H9 (cell line): ENCODE measurements at regions not wholly inside any gene's neighbourhood (a gene's known extent, or its start where the extent isn't known, plus 50 kb on each side); places are given as distances from the start of the nearest gene placed in this dataset.

Source experiments
- DNase-seq: peaks from one replicate; pipeline ENCODE4 v3.0.0-alpha.2; 2017
- H2AFZ ChIP-seq: one replicate; pipeline ENCODE4 v1.6.1; 2013; ENCODE audit warnings: mild to moderate bottlenecking, low read length, control low read depth, moderate library complexity
- H2AK5ac ChIP-seq: 2 replicates; pipeline ENCODE4 v1.6.1; 2013; ENCODE audit warnings: low read length, control low read depth, mixed read lengths; ENCODE audit not compliant: insufficient read length
- H2BK120ac ChIP-seq: one replicate; pipeline ENCODE4 v1.6.1; 2013; ENCODE audit warnings: low read depth, mild to moderate bottlenecking, low read length, control low read depth, inconsistent platforms; ENCODE audit not compliant: poor library complexity, severe bottlenecking
- H2BK12ac ChIP-seq: 2 replicates; pipeline ENCODE4 v1.6.1; 2013; ENCODE audit warnings: low read length, control low read depth, mixed read lengths, low read depth; ENCODE audit not compliant: insufficient read length
- H2BK15ac ChIP-seq: 2 replicates; pipeline ENCODE4 v1.6.1; 2013; ENCODE audit warnings: low read depth, low read length, control low read depth
- H2BK20ac ChIP-seq: one replicate; pipeline ENCODE4 v1.6.1; 2013; ENCODE audit warnings: low read depth, mild to moderate bottlenecking, low read length, control low read depth, inconsistent platforms; ENCODE audit not compliant: poor library complexity, severe bottlenecking
- H2BK5ac ChIP-seq: 2 replicates; pipeline ENCODE4 v1.6.1; 2013; ENCODE audit warnings: low read length, control low read depth, mixed read lengths; ENCODE audit not compliant: insufficient read length
- H3K14ac ChIP-seq: 2 replicates; pipeline ENCODE4 v1.6.1; 2013; ENCODE audit warnings: low read length, control low read depth; ENCODE audit not compliant: insufficient read depth
- H3K18ac ChIP-seq: 2 replicates; pipeline ENCODE4 v1.6.1; 2013; ENCODE audit warnings: low read depth, mild to moderate bottlenecking, mixed read lengths, low read length, control low read depth; ENCODE audit not compliant: insufficient read length
- H3K23ac ChIP-seq: 2 replicates; pipeline ENCODE4 v1.6.1; 2013; ENCODE audit warnings: low read length, control low read depth, mixed read lengths, low read depth; ENCODE audit not compliant: insufficient read length
- H3K23me2 ChIP-seq: 2 replicates; pipeline ENCODE4 v1.6.1; 2013; ENCODE audit warnings: low read depth, mild to moderate bottlenecking, mixed read lengths, low read length, control low read depth; ENCODE audit not compliant: insufficient read length, poor library complexity, severe bottlenecking
- H3K27ac ChIP-seq: 2 replicates; pipeline ENCODE4 v1.5.1; 2013; ENCODE audit warnings: low read length, control low read depth, mixed read lengths, low read depth; ENCODE audit not compliant: insufficient read length
- H3K27me3 ChIP-seq: 2 replicates; pipeline ENCODE4 v1.6.1; 2013; ENCODE audit warnings: low read length, control low read depth, inconsistent platforms; ENCODE audit not compliant: insufficient read depth
- H3K4ac ChIP-seq: 2 replicates; pipeline ENCODE4 v1.6.1; 2013; ENCODE audit warnings: low read depth, mild to moderate bottlenecking, control low read depth, inconsistent platforms, low read length, moderate library complexity
- H3K4me1 ChIP-seq: 2 replicates; pipeline ENCODE4 v1.6.1; 2013; ENCODE audit warnings: low read length, control low read depth, inconsistent platforms; ENCODE audit not compliant: insufficient read depth
- H3K4me2 ChIP-seq: 2 replicates; pipeline ENCODE4 v1.6.1; 2013; ENCODE audit warnings: low read length, control low read depth, mixed read lengths; ENCODE audit not compliant: insufficient read length, insufficient read depth
- H3K56ac ChIP-seq: 2 replicates; pipeline ENCODE4 v1.6.1; 2013; ENCODE audit warnings: low read depth, mild to moderate bottlenecking, mixed read lengths, low read length, control low read depth; ENCODE audit not compliant: insufficient read length
- H3K79me1 ChIP-seq: 2 replicates; pipeline ENCODE4 v1.6.1; 2013; ENCODE audit warnings: low read depth, mild to moderate bottlenecking, moderate library complexity, low read length, control low read depth, inconsistent platforms; ENCODE audit not compliant: insufficient read depth, poor library complexity, severe bottlenecking
- H3K79me2 ChIP-seq: 2 replicates; pipeline ENCODE4 v1.6.1; 2013; ENCODE audit warnings: low read length, control low read depth, inconsistent platforms; ENCODE audit not compliant: insufficient read depth
- H3K9ac ChIP-seq: 2 replicates; pipeline ENCODE4 v1.6.1; 2013; ENCODE audit warnings: low read length, control low read depth, mixed read lengths; ENCODE audit not compliant: insufficient read length; ENCODE audit errors: extremely low read depth
- H3K9me3 ChIP-seq: one replicate; pipeline ENCODE4 v1.6.1; 2013; ENCODE audit warnings: low read depth, low read length, inconsistent platforms; ENCODE audit not compliant: control insufficient read depth
- H3T11ph ChIP-seq: one replicate; pipeline ENCODE4 v1.6.1; 2013; ENCODE audit warnings: mild to moderate bottlenecking, low read length, control low read depth, inconsistent platforms
- H4K20me1 ChIP-seq: one replicate; pipeline ENCODE4 v1.6.1; 2013; ENCODE audit not compliant: control insufficient read depth, insufficient read length, insufficient read depth
- H4K5ac ChIP-seq: 2 replicates; pipeline ENCODE4 v1.6.1; 2013; ENCODE audit warnings: low read depth, mild to moderate bottlenecking, mixed read lengths, low read length, control low read depth; ENCODE audit not compliant: insufficient read length
- H4K8ac ChIP-seq: replicated peaks from 2 replicates; pipeline ENCODE4 v1.6.1; 2013; ENCODE audit warnings: low read length, control low read depth, mixed read lengths, low read depth; ENCODE audit not compliant: insufficient read length
- H4K91ac ChIP-seq: 2 replicates; pipeline ENCODE4 v1.6.1; 2013; ENCODE audit warnings: low read depth, mild to moderate bottlenecking, moderate library complexity, mixed read lengths, low read length, control low read depth; ENCODE audit not compliant: insufficient read length
- H3K27ac Mint-ChIP-seq, 3 experiments: 2 replicates in 2 of 3; 3 replicates in 1 of 3; pipeline ENCODE4 v1.8.0; 2020 to 2021; ENCODE audit warnings: mixed read lengths in 3 of 3, mild to moderate bottlenecking in 1 of 3, moderate library complexity in 1 of 3
- H3K27me3 Mint-ChIP-seq: 2 replicates; pipeline ENCODE4 v1.8.0; 2021; ENCODE audit warnings: low read depth, mild to moderate bottlenecking, moderate library complexity, mixed read lengths
- H3K36me3 Mint-ChIP-seq, 3 experiments: 2 replicates in 2 of 3; 3 replicates in 1 of 3; pipeline ENCODE4 v1.8.0; 2020 to 2021; ENCODE audit warnings: low read depth in 3 of 3, mixed read lengths in 3 of 3; ENCODE audit not compliant: insufficient read depth in 1 of 3
- H3K4me1 Mint-ChIP-seq, 2 experiments: 2 replicates each; pipeline ENCODE4 v1.8.0; 2020; ENCODE audit warnings: mixed read lengths in 2 of 2
- H3K4me3 Mint-ChIP-seq, 2 experiments: 2 replicates in 1 of 2; 3 replicates in 1 of 2; pipeline ENCODE4 v1.8.0; 2020 to 2021; ENCODE audit warnings: mild to moderate bottlenecking in 2 of 2, mixed read lengths in 2 of 2, moderate library complexity in 1 of 2
- H3K9me3 Mint-ChIP-seq, 2 experiments: 2 replicates in 1 of 2; 3 replicates in 1 of 2; pipeline ENCODE4 v1.8.0; 2020; ENCODE audit warnings: mild to moderate bottlenecking in 2 of 2, mixed read lengths in 2 of 2, moderate library complexity in 1 of 2
- WGBS: extraction: QIAGEN DNeasy Blood & Tissue Kit; methylation state at CpG from one replicate; pipeline ENCODE4 v1.1.7; 2013; ENCODE audit warnings: missing lambda C conversion rate, low lambda C conversion rate, mixed read lengths; ENCODE audit not compliant: insufficient read length; ENCODE audit errors: extremely low coverage; 5-methylcytosine and 5-hydroxymethylcytosine counted together
- TF ChIP-seq, protein P1 (sequence below): fragments of 200-600 bp; sonication (generic); conservative IDR thresholded peaks from 3 replicates; pipeline ENCODE4 v1.8.0; 2021; ENCODE audit warnings: antibody characterized with exemption, mild to moderate bottlenecking

- no peaks in the 10 kb centered on the region for H3K79me2 ChIP-seq
- no peak overlapping the region for H3K4ac ChIP-seq
- no peak overlapping the region for H2BK5ac ChIP-seq
- H3K27ac Mint-ChIP-seq, result no peak overlapping the region
- no peaks in the 10 kb centered on the region for H3K23me2 ChIP-seq
- H3K9me3 ChIP-seq, result no peaks in the 10 kb centered on the region
- no peaks in the 10 kb centered on the region for H3K27me3 Mint-ChIP-seq
- no peak overlapping the region for H2BK15ac ChIP-seq
- no peaks in the 10 kb centered on the region for H3K79me1 ChIP-seq
- H4K91ac ChIP-seq, result no peak overlapping the region
- no peak overlapping the region for H2AFZ ChIP-seq
- TF ChIP-seq, protein P1, sequence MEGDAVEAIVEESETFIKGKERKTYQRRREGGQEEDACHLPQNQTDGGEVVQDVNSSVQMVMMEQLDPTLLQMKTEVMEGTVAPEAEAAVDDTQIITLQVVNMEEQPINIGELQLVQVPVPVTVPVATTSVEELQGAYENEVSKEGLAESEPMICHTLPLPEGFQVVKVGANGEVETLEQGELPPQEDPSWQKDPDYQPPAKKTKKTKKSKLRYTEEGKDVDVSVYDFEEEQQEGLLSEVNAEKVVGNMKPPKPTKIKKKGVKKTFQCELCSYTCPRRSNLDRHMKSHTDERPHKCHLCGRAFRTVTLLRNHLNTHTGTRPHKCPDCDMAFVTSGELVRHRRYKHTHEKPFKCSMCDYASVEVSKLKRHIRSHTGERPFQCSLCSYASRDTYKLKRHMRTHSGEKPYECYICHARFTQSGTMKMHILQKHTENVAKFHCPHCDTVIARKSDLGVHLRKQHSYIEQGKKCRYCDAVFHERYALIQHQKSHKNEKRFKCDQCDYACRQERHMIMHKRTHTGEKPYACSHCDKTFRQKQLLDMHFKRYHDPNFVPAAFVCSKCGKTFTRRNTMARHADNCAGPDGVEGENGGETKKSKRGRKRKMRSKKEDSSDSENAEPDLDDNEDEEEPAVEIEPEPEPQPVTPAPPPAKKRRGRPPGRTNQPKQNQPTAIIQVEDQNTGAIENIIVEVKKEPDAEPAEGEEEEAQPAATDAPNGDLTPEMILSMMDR, result no peak
- H3K27ac ChIP-seq, result no peak overlapping the region
- no peak overlapping the region for H2BK120ac ChIP-seq
- H3K4me1 Mint-ChIP-seq, result peaks cover 0 to under 1% of the 10 kb centered on the region in 2 experiments; a peak in 2 of 4 replicates
- H3K9me3 Mint-ChIP-seq, result no peaks in the 10 kb centered on the region
- no peak overlapping the region for H3K18ac ChIP-seq
- H2BK12ac ChIP-seq, result no peak overlapping the region
- H3K4me1 ChIP-seq, result no peaks in the 10 kb centered on the region
- no peak overlapping the region for H4K8ac ChIP-seq
- no peak overlapping the region for H3K4me3 Mint-ChIP-seq
- no peak overlapping the region for H2BK20ac ChIP-seq
- no peak overlapping the region for H3K4me2 ChIP-seq
- H3K14ac ChIP-seq, result no peak overlapping the region
- H3T11ph ChIP-seq, result no peak overlapping the region
- H4K5ac ChIP-seq, result no peak overlapping the region
- no peaks in the 10 kb centered on the region for H3K27me3 ChIP-seq
- DNase-seq, result no peak
- no CpG with 5 or more reads among the region's 1 CpG for WGBS
- H3K23ac ChIP-seq, result no peak overlapping the region
- no peak overlapping the region for H3K9ac ChIP-seq
- H2AK5ac ChIP-seq, result no peak overlapping the region
- H3K56ac ChIP-seq, result no peak overlapping the region
- H3K36me3 Mint-ChIP-seq, result peaks cover 0 to 31% (median 0%) of the 10 kb centered on the region in 3 experiments; a peak in 2 of 7 replicates
- H4K20me1 ChIP-seq, result no peaks in the 10 kb centered on the region
Measured at GRCh38 chr7:125247514-125248098, 318.0 kb upstream of the POT1 start.
